ENCODE measurements at regions not wholly inside any gene's neighbourhood (a gene's known extent, or its start where the extent isn't known, plus 50 kb on each side); places are given as distances from the start of the nearest gene placed in this dataset.

DNA sequence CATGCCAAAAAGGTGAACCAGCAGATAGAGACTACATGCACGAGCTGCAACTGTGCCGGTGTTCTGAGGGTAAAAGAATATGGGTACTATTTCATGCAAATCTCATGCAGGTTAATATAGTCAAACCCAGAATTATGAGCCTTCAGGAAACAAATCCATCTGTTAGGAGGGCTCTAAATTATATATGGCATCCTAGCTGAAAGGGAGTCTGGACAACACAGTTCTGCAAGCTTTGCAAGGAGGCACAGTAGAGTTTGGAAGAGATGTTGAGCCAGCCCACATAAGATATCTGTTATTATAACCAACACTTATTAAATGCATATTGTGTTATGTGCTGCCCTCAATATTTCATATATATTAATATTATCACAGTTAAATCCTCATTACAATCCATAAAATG lies 50.5 kb upstream of the PALMD start:
- no peak for DNase-seq (ENCODE audit: low spot score)
- BruUV-seq (replicated peaks) = no TSS peak
- ChIA-PET CTCF (no interaction called here), POLR2A (ENCODE audit: low non-redundant PET) (no interaction called here)
- H3K9me3 ChIP-seq (ENCODE audit: low read depth, low read length, poor library complexity, severe bottlenecking) = no peaks in the 10 kb centered on the region
- H3K27ac ChIP-seq (ENCODE audit: low read depth, low read length, poor library complexity, severe bottlenecking) = no peak overlapping the region
- no peak overlapping the region for H3K4me3 ChIP-seq (ENCODE audit: low read depth, low read length, poor library complexity, severe bottlenecking)
- H3K4me1 ChIP-seq (ENCODE audit: insufficient read depth, low read length, poor library complexity, severe bottlenecking) = peaks cover 4% of the 10 kb centered on the region
- intact Hi-C loops (cut with micrococcal nuclease; ENCODE audit: unreplicated experiment) = no loop called here
- no peaks in the 10 kb centered on the region for H3K36me3 ChIP-seq (ENCODE audit: insufficient read depth, low read length, poor library complexity, severe bottlenecking)
- H3K27me3 ChIP-seq (replicated peaks; ENCODE audit: insufficient read depth, low read depth, low read length, poor library complexity) = no peaks in the 10 kb centered on the region
- TF ChIP-seq CTCF (conservative IDR thresholded peaks at IDR 0.05; ENCODE audit: low read depth, low read length) (no peak), EZH2 (IDR thresholded peaks at IDR 0.05; ENCODE audit: borderline replicate concordance, low read depth, low read length, poor library complexity, severe bottlenecking) (no peak)

All from A673 (cell line).